ENCODE measurements at regions not wholly inside any gene's neighbourhood (a gene's known extent, or its start where the extent isn't known, plus 50 kb on each side); places are given as distances from the start of the nearest gene placed in this dataset.
"Not testable (repeated sequence)": the region's sequence is repeated elsewhere in the genome, so short reads cannot be mapped to it uniquely, and the experiment has no call there.

DNA sequence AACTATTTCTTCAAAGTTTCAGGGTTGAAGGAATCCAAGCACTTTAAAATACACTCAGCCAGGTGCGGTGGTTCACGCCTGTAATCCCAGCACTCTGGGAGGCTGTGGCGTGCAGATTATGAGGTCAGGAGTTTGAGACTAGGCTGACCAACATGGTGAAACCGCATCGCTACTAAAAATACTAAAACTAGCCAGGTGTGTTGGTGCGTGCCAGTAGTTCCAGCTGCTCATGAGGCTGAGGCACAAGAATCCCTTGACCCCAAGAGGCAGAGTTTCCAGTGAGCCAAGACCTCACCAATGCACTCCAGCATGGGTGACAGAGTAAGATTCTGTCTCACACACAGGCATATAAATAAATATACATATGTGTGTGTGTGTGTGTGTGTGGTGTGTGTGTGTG, 85.2 kb downstream of the HSFY2 start:
- TF ChIP-seq, protein P1, sequence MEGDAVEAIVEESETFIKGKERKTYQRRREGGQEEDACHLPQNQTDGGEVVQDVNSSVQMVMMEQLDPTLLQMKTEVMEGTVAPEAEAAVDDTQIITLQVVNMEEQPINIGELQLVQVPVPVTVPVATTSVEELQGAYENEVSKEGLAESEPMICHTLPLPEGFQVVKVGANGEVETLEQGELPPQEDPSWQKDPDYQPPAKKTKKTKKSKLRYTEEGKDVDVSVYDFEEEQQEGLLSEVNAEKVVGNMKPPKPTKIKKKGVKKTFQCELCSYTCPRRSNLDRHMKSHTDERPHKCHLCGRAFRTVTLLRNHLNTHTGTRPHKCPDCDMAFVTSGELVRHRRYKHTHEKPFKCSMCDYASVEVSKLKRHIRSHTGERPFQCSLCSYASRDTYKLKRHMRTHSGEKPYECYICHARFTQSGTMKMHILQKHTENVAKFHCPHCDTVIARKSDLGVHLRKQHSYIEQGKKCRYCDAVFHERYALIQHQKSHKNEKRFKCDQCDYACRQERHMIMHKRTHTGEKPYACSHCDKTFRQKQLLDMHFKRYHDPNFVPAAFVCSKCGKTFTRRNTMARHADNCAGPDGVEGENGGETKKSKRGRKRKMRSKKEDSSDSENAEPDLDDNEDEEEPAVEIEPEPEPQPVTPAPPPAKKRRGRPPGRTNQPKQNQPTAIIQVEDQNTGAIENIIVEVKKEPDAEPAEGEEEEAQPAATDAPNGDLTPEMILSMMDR (IDR thresholded peaks at IDR 0.05; ENCODE audit: low read length), result not testable (repeated sequence)
- not testable (repeated sequence) for TF ChIP-seq EZH2 (IDR thresholded peaks at IDR 0.05; ENCODE audit: borderline replicate concordance, low read length)

All from OCI-LY1 (cell line).